NOMO-1 treated with DMSO at 0.1 percent for 48 hours (cell line): ENCODE measurements at regions not wholly inside any gene's neighbourhood (a gene's known extent, or its start where the extent isn't known, plus 50 kb on each side); places are given as distances from the start of the nearest gene placed in this dataset.

Experiments used
- DNase-seq: peaks from one replicate; lab custom pipeline; 2025; ENCODE audit not compliant: unreplicated experiment; lab: John Stamatoyannopoulos, UW

- DNase-seq: no peak
Observed at GRCh38 chr4:57287687-57288604, 177.8 kb upstream of the IGFBP7 start.

GRCh38 chr4:57282933-57283310, 172.7 kb upstream of the IGFBP7 start:
- DNase-seq: no peak

GRCh38 chr4:57280481-57280880, 170.3 kb upstream of the IGFBP7 start:
- no peak for DNase-seq

- DNase-seq: no peak
Observed at GRCh38 chr4:57278780-57279179, 168.6 kb upstream of the IGFBP7 start.

GRCh38 chr4:57274082-57274481, 163.9 kb upstream of the IGFBP7 start:
- no peak for DNase-seq

GRCh38 chr4:57270346-57270745, 160.2 kb upstream of the IGFBP7 start:
- DNase-seq: no peak

- DNase-seq: no peak
Observed at GRCh38 chr4:57265831-57266582, 155.8 kb upstream of the IGFBP7 start.

GRCh38 chr4:57254754-57255153, 144.6 kb upstream of the IGFBP7 start:
- no peak for DNase-seq

- no peak for DNase-seq
Observed at GRCh38 chr4:57249083-57249482, 138.9 kb upstream of the IGFBP7 start.

- no peak for DNase-seq
Observed at GRCh38 chr4:57243076-57243475, 132.9 kb upstream of the IGFBP7 start.

- DNase-seq: no peak
Observed at GRCh38 chr4:57234252-57234775, 124.1 kb upstream of the IGFBP7 start.

GRCh38 chr4:57233386-57233785, 123.2 kb upstream of the IGFBP7 start:
- DNase-seq: no peak

- no peak for DNase-seq
Observed at GRCh38 chr4:57231781-57232180, 121.6 kb upstream of the IGFBP7 start.

GRCh38 chr4:57220734-57221133, 110.5 kb upstream of the IGFBP7 start:
- no peak for DNase-seq

GRCh38 chr4:57220172-57220571, 110.0 kb upstream of the IGFBP7 start:
- DNase-seq: no peak

- no peak for DNase-seq
Observed at GRCh38 chr4:57219431-57219830, 109.2 kb upstream of the IGFBP7 start.

- DNase-seq: peak; percentile 69
Observed at GRCh38 chr4:57214654-57215411, 104.6 kb upstream of the IGFBP7 start.

- no peak for DNase-seq
Observed at GRCh38 chr4:57211131-57211530, 100.9 kb upstream of the IGFBP7 start.

GRCh38 chr4:57206172-57206571, 96.0 kb upstream of the IGFBP7 start:
- no peak for DNase-seq

- DNase-seq: no peak
Observed at GRCh38 chr4:57205580-57205979, 95.4 kb upstream of the IGFBP7 start.

- no peak for DNase-seq
Observed at GRCh38 chr4:57200799-57201327, 90.7 kb upstream of the IGFBP7 start.
